RWPE1 (cell line): ENCODE measurements at regions not wholly inside any gene's neighbourhood (a gene's known extent, or its start where the extent isn't known, plus 50 kb on each side); places are given as distances from the start of the nearest gene placed in this dataset.
A peak's percentile ranks its signal among the peaks of the same experiment; 100 is the strongest.

Experiments
- CTCF ChIA-PET: fragments of 350-600 bp; sonication (Branson Sonifier 250); formaldehyde crosslinking; extraction: SDS; loops from one replicate; lab custom pipeline; 2021; lab: Yijun Ruan, JAX
- POLR2A ChIA-PET: fragments of 400-600 bp; formaldehyde crosslinking; extraction: SDS; loops from one replicate; lab custom pipeline; 2020; ENCODE audit warnings: antibody characterized with exemption; ENCODE audit not compliant: low non-redundant PET; lab: Yijun Ruan, JAX
- DNase-seq: peaks from one replicate; pipeline ENCODE4 v3.0.0; 2012; ENCODE audit warnings: low spot score
- H3K27ac ChIP-seq: fragments of 450-650 bp; 2 replicates; pipeline ENCODE4 v1.5.1; 2017
- CTCF ChIP-seq: fragments of 450-650 bp; conservative IDR thresholded peaks from 2 replicates; pipeline ENCODE4 v1.5.1; 2017; ENCODE audit warnings: low read depth, mild to moderate bottlenecking

GRCh38 chr17:71331754-71332325, 789.0 kb upstream of the SOX9 start:
- no peak for DNase-seq
- POLR2A ChIA-PET = no interaction called here
- TF ChIP-seq CTCF = no peak
- CTCF ChIA-PET = interaction anchor here (0.7 kb wide), 1 partner anchor 87 kb away, joined by 6 read pairs; no protein-coding TSS in a partner anchor
- H3K27ac ChIP-seq = no peak overlapping the region

DNA sequence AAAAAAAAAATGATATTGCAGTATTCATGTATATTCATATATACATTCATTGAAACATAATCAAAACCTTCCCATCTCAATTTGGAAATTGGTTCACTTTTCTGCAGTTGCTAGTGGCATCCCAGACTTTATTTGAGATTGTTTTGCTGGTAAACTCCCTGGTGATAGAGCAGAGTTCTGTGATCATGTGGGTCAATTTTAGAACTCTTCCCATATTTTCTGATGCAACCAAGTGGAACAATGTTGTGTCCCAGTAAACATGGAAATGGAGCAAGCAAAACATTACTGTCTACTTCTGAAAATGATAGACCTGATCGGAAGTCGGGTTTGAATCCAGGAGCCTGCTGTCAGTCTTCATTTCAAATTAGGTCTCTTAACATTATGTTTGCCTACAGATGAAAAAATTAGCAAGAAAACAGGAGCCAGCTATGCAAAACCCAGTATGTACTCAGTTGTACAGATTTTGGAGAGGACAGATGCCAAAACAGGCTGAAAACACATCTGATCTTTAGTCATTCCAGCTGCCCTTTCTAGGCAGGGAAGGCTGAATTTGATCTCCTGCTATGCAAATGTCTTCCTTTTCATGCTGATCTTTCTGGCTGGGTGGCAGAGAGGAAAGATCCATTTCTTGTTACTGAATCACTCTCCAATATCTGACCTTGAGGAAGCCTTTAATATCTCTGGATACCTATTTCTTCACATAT, 786.6 kb upstream of the SOX9 start:
- no peak for TF ChIP-seq CTCF
- H3K27ac ChIP-seq = no peak overlapping the region
- no peak for DNase-seq
- ChIA-PET POLR2A (no interaction called here), CTCF (no interaction called here)

- CTCF ChIA-PET = no interaction called here
- POLR2A ChIA-PET = interaction anchor here (0.6 kb wide), 1 partner anchor 914 kb away, joined by 5 read pairs; no protein-coding TSS in a partner anchor
- TF ChIP-seq CTCF = no peak
Measured at GRCh38 chr17:71335212-71335611, 785.6 kb upstream of the SOX9 start.

GRCh38 chr17:71337938-71338337, 782.9 kb upstream of the SOX9 start:
- H3K27ac ChIP-seq = no peak overlapping the region
- ChIA-PET POLR2A (no interaction called here), CTCF (interaction anchor here (0.5 to 0.6 kb wide), 3 partner anchors 90 to 1748 kb away, joined by 3 read pairs; no protein-coding TSS in a partner anchor)
- no peak for TF ChIP-seq CTCF
- no peak for DNase-seq

More at GRCh38 chr17:71335212-71335611, 785.6 kb upstream of the SOX9 start:
- no peak overlapping the region for H3K27ac ChIP-seq
- DNase-seq = peak; percentile 8

- no peak for DNase-seq
- no peak overlapping the region for H3K27ac ChIP-seq
- POLR2A ChIA-PET = no interaction called here
- TF ChIP-seq CTCF = no peak
- CTCF ChIA-PET = interaction anchor here (0.6 kb wide), 2 partner anchors 91 to 765 kb away, joined by 3 read pairs; no protein-coding TSS in a partner anchor
Measured at GRCh38 chr17:71338396-71338795, 782.4 kb upstream of the SOX9 start.

DNA sequence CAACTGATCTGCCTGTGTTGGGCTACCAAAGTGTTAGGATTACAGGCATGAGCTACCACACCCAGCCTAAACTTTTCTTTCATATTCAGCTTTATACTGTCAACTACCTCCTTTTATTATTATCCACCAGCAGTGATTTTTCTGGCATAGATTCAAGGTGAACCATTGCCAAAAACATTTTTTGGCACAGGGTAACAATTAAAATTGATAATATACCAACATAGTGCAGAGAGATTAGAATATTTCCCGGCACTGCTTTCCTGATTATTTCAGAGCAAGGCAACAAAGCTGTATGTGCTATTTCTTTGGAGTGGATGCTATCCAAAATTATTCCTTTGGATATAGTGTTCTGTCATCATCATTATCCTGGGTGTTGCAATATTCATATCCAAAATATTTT, 781.6 kb upstream of the SOX9 start:
- no peak for DNase-seq
- no peak for TF ChIP-seq CTCF
- no peak overlapping the region for H3K27ac ChIP-seq
- ChIA-PET CTCF (interaction anchor here (0.6 kb wide), 1 partner anchor 335 kb away, joined by 3 read pairs; no protein-coding TSS in a partner anchor), POLR2A (no interaction called here)
